Thymus (tissue), 11 donors: ENCODE measurements at regions not wholly inside any gene's neighbourhood (a gene's known extent, or its start where the extent isn't known, plus 50 kb on each side); places are given as distances from the start of the nearest gene placed in this dataset.

ENCODE experiments used
- DNase-seq, 9 donors: peaks; one replicate each; pipeline ENCODE4 v3.0.0-alpha.2; 2013; ENCODE audit warnings: low spot score in 9 of 9, low read depth in 6 of 9, missing footprints in 1 of 9
- H3K27ac ChIP-seq, 2 donors: one replicate each; pipeline ENCODE4 v1.5.1; 2013; ENCODE audit warnings: control low read depth in 1 of 2, low read depth in 1 of 2, low read length in 1 of 2, mild to moderate bottlenecking in 1 of 2, moderate library complexity in 1 of 2
- H3K27me3 ChIP-seq, 2 donors: one replicate each; pipeline ENCODE4 v1.5.1; 2013; ENCODE audit warnings: low read length in 1 of 2; ENCODE audit not compliant: control insufficient read depth in 2 of 2, insufficient read depth in 1 of 2
- H3K36me3 ChIP-seq, 2 donors: one replicate each; pipeline ENCODE4 v1.5.1; 2013; ENCODE audit warnings: low read length in 1 of 2, mild to moderate bottlenecking in 1 of 2, moderate library complexity in 1 of 2; ENCODE audit not compliant: control insufficient read depth in 2 of 2, insufficient read depth in 2 of 2
- H3K4me1 ChIP-seq, 2 donors: one replicate each; pipeline ENCODE4 v1.5.1; 2013; ENCODE audit warnings: low read length in 2 of 2; ENCODE audit not compliant: control insufficient read depth in 2 of 2, insufficient read depth in 2 of 2
- H3K4me3 ChIP-seq, 2 donors: one replicate each; pipeline ENCODE4 v1.5.1; 2013; ENCODE audit warnings: low read length in 2 of 2, control low read depth in 1 of 2, mild to moderate bottlenecking in 1 of 2
- H3K9me3 ChIP-seq, 2 donors: one replicate each; pipeline ENCODE4 v1.5.1; 2013; ENCODE audit warnings: low read length in 1 of 2, mild to moderate bottlenecking in 1 of 2; ENCODE audit not compliant: control insufficient read depth in 2 of 2, insufficient read depth in 1 of 2
- WGBS: extraction: QIAGEN DNeasy Blood & Tissue Kit; methylation state at CpG from one replicate; pipeline ENCODE4 v1.1.7; 2013; 5-methylcytosine and 5-hydroxymethylcytosine counted together
- donor health status: healthy.

GRCh38 chr22:48591286-48592065, 1236.2 kb downstream of the BRD1 start:
- no peak overlapping the region for H3K4me3 ChIP-seq
- H3K27ac ChIP-seq: no peak overlapping the region
- no peak for DNase-seq
- H3K36me3 ChIP-seq: no peaks in the 10 kb centered on the region
- H3K27me3 ChIP-seq: no peaks in the 10 kb centered on the region
- no peaks in the 10 kb centered on the region for H3K9me3 ChIP-seq
- peaks cover 4 to 8% of the 10 kb centered on the region in 2 donors for H3K4me1 ChIP-seq
- 97% methylated on average over 29 of the region's 29 CpGs for WGBS

- H3K9me3 ChIP-seq: no peaks in the 10 kb centered on the region
- H3K27me3 ChIP-seq: no peaks in the 10 kb centered on the region
- WGBS: 94% methylated on average over 19 of the region's 19 CpGs
- peaks cover 4 to 8% of the 10 kb centered on the region in 2 donors for H3K4me1 ChIP-seq
- no peaks in the 10 kb centered on the region for H3K36me3 ChIP-seq
- no peak for DNase-seq
- H3K27ac ChIP-seq: no peak overlapping the region
- H3K4me3 ChIP-seq: no peak overlapping the region
Observed at GRCh38 chr22:48589901-48590300, 1237.8 kb downstream of the BRD1 start.

GRCh38 chr22:48588878-48589450, 1238.7 kb downstream of the BRD1 start:
- H3K27me3 ChIP-seq: no peaks in the 10 kb centered on the region
- DNase-seq: no peak
- H3K9me3 ChIP-seq: no peaks in the 10 kb centered on the region
- no peak overlapping the region for H3K27ac ChIP-seq
- H3K4me3 ChIP-seq: no peak overlapping the region
- no peaks in the 10 kb centered on the region for H3K36me3 ChIP-seq
- WGBS: 89% methylated on average over 9 of the region's 9 CpGs
- H3K4me1 ChIP-seq: peaks cover 4 to 8% of the 10 kb centered on the region in 2 donors

GRCh38 chr22:48588151-48588877, 1239.4 kb downstream of the BRD1 start:
- H3K27me3 ChIP-seq: no peaks in the 10 kb centered on the region
- peaks cover 4 to 8% of the 10 kb centered on the region in 2 donors for H3K4me1 ChIP-seq
- no peaks in the 10 kb centered on the region for H3K36me3 ChIP-seq
- no peak overlapping the region for H3K27ac ChIP-seq
- no peak for DNase-seq
- no peak overlapping the region for H3K4me3 ChIP-seq
- WGBS: 95% methylated on average over 23 of the region's 23 CpGs
- no peaks in the 10 kb centered on the region for H3K9me3 ChIP-seq

- no peak for DNase-seq
- Histone ChIP-seq H3K27ac (no peak overlapping the region), H3K36me3 (no peaks in the 10 kb centered on the region), H3K4me3 (no peak overlapping the region), H3K4me1 (peaks cover 4 to 8% of the 10 kb centered on the region in 2 donors), H3K27me3 (no peaks in the 10 kb centered on the region), H3K9me3 (no peaks in the 10 kb centered on the region)
- 80% methylated on average over 18 of the region's 18 CpGs for WGBS
Observed at GRCh38 chr22:48587236-48587865, 1240.3 kb downstream of the BRD1 start.

- H3K9me3 ChIP-seq: no peaks in the 10 kb centered on the region
- WGBS: 46% methylated on average over 7 of the region's 7 CpGs
- no peak overlapping the region for H3K27ac ChIP-seq
- H3K36me3 ChIP-seq: no peaks in the 10 kb centered on the region
- DNase-seq: no peak
- no peak overlapping the region for H3K4me3 ChIP-seq
- peaks cover 0 to 2% of the 10 kb centered on the region in 2 donors for H3K27me3 ChIP-seq
- peaks cover 4 to 8% of the 10 kb centered on the region in 2 donors for H3K4me1 ChIP-seq
Observed at GRCh38 chr22:48586799-48587185, 1240.9 kb downstream of the BRD1 start.

GRCh38 chr22:48585916-48586798, 1241.5 kb downstream of the BRD1 start:
- 81% methylated on average over 21 of the region's 21 CpGs for WGBS
- Histone ChIP-seq H3K27me3 (peaks cover 0 to 3% of the 10 kb centered on the region in 2 donors), H3K36me3 (no peaks in the 10 kb centered on the region), H3K4me3 (no peak overlapping the region), H3K4me1 (peaks cover 4 to 8% of the 10 kb centered on the region in 2 donors), H3K27ac (no peak overlapping the region), H3K9me3 (no peaks in the 10 kb centered on the region)
- DNase-seq: no peak

GRCh38 chr22:48584170-48584569, 1243.5 kb downstream of the BRD1 start:
- no peak overlapping the region for H3K4me3 ChIP-seq
- peaks cover 3 to 14% of the 10 kb centered on the region in 2 donors for H3K27me3 ChIP-seq
- H3K4me1 ChIP-seq: peaks cover 3 to 8% of the 10 kb centered on the region in 2 donors
- 97% methylated on average over 3 of the region's 3 CpGs for WGBS
- H3K36me3 ChIP-seq: no peaks in the 10 kb centered on the region
- H3K27ac ChIP-seq: no peak overlapping the region
- DNase-seq: no peak
- no peaks in the 10 kb centered on the region for H3K9me3 ChIP-seq
